ENCODE measurements at regions not wholly inside any gene's neighbourhood (a gene's known extent, or its start where the extent isn't known, plus 50 kb on each side); places are given as distances from the start of the nearest gene placed in this dataset.

DNA sequence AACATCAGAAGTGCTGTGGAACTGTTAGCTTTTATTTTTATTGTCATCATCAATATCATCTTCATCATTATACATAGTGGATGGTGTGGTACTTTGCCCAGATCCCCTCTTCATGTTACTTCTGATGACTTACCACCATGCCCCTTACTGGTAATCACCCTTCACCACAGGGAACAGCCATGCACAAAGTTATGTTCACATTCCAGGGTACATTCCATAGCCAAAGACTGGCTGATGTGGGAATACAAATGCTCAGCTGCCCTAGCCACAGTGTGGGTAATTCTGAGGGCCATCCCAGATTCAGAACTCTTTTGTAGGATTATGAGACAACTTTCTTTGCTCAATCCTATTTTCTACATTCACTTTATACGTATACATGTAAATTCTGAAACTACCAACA lies 691.3 kb upstream of the CXADR start:
- H2BK12ac ChIP-seq (ENCODE audit: low read length): no peak overlapping the region
- no peak overlapping the region for H4K91ac ChIP-seq (ENCODE audit: low read depth, low read length)
- H2BK5ac ChIP-seq (ENCODE audit: low read depth, low read length, poor library complexity): no peak overlapping the region
- no peak overlapping the region for H3K14ac ChIP-seq (ENCODE audit: low read length)
- no peak overlapping the region for H3K27ac ChIP-seq (ENCODE audit: low read depth, low read length)
- WGBS (ENCODE audit: extremely low coverage, insufficient coverage, insufficient read length): no CpG with 5 or more reads among the region's 1 CpG
- no peak overlapping the region for H3K23ac ChIP-seq (ENCODE audit: low read length)
- H3K27me3 ChIP-seq (ENCODE audit: insufficient read depth, low read length): no peaks in the 10 kb centered on the region
- no peak overlapping the region for H3K18ac ChIP-seq (ENCODE audit: low read length)
- H3K4me3 ChIP-seq (ENCODE audit: low read depth, low read length): no peak overlapping the region
- H3K36me3 ChIP-seq (ENCODE audit: control insufficient read depth in 1 of 2, insufficient read depth in 2 of 2, low read length in 2 of 2): no peaks in the 10 kb centered on the region
- no peak overlapping the region for H4K8ac ChIP-seq (ENCODE audit: low read depth, low read length)
- no peak overlapping the region for H3K4me2 ChIP-seq (ENCODE audit: low read length)
- no peak for DNase-seq
- no peak overlapping the region for H4K12ac ChIP-seq (ENCODE audit: low read depth, low read length)
- H3K79me1 ChIP-seq (ENCODE audit: low read length): no peaks in the 10 kb centered on the region
- H3K9ac ChIP-seq (ENCODE audit: low read length): no peak overlapping the region
- H3K79me2 ChIP-seq (ENCODE audit: control insufficient read depth, insufficient read depth, low read length, poor library complexity): no peaks in the 10 kb centered on the region
- no peaks in the 10 kb centered on the region for H3K9me3 ChIP-seq (ENCODE audit: insufficient read depth, low read depth, low read length)
- no peak overlapping the region for H3K4ac ChIP-seq (ENCODE audit: low read depth, low read length)
- no peak overlapping the region for H2AFZ ChIP-seq (ENCODE audit: insufficient read depth, low read length, poor library complexity)
- no peak overlapping the region for H2AK5ac ChIP-seq (ENCODE audit: low read length)
- H2BK120ac ChIP-seq (ENCODE audit: insufficient read depth, low read length, poor library complexity): no peak overlapping the region
- H3K4me1 ChIP-seq (ENCODE audit: control insufficient read depth in 1 of 2, insufficient read depth in 2 of 2, low read length in 2 of 2): no peaks in the 10 kb centered on the region

GRCh38 chr21:16829532-16829931 lies 683.3 kb upstream of the CXADR start:
- Histone ChIP-seq H2BK120ac (ENCODE audit: insufficient read depth, low read length, poor library complexity) (no peak overlapping the region), H3K4me1 (ENCODE audit: control insufficient read depth in 1 of 2, insufficient read depth in 2 of 2, low read length in 2 of 2) (no peaks in the 10 kb centered on the region), H3K79me2 (ENCODE audit: control insufficient read depth, insufficient read depth, low read length, poor library complexity) (no peaks in the 10 kb centered on the region), H3K79me1 (ENCODE audit: low read length) (no peaks in the 10 kb centered on the region), H2AFZ (ENCODE audit: insufficient read depth, low read length, poor library complexity) (no peak overlapping the region), H3K4ac (ENCODE audit: low read depth, low read length) (no peak overlapping the region), H2BK5ac (ENCODE audit: low read depth, low read length, poor library complexity) (no peak overlapping the region), H3K36me3 (ENCODE audit: control insufficient read depth in 1 of 2, insufficient read depth in 2 of 2, low read length in 2 of 2) (no peaks in the 10 kb centered on the region), H4K91ac (ENCODE audit: low read depth, low read length) (no peak overlapping the region), H3K4me3 (ENCODE audit: low read depth, low read length) (no peak overlapping the region), H4K12ac (ENCODE audit: low read depth, low read length) (no peak overlapping the region), H3K9me3 (ENCODE audit: insufficient read depth, low read depth, low read length) (no peaks in the 10 kb centered on the region), H3K9ac (ENCODE audit: low read length) (no peak overlapping the region), H4K8ac (ENCODE audit: low read depth, low read length) (no peak overlapping the region), H3K23ac (ENCODE audit: low read length) (no peak overlapping the region), H3K14ac (ENCODE audit: low read length) (no peak overlapping the region), H2AK5ac (ENCODE audit: low read length) (no peak overlapping the region), H3K27ac (ENCODE audit: low read depth, low read length) (no peak overlapping the region), H3K4me2 (ENCODE audit: low read length) (no peak overlapping the region), H3K27me3 (ENCODE audit: insufficient read depth, low read length) (no peaks in the 10 kb centered on the region), H3K18ac (ENCODE audit: low read length) (no peak overlapping the region), H2BK12ac (ENCODE audit: low read length) (no peak overlapping the region)
- no CpG with 5 or more reads among the region's 3 CpGs for WGBS (ENCODE audit: extremely low coverage, insufficient coverage, insufficient read length)
- DNase-seq: peak in 1 of 2 donors; percentile 9

DNA sequence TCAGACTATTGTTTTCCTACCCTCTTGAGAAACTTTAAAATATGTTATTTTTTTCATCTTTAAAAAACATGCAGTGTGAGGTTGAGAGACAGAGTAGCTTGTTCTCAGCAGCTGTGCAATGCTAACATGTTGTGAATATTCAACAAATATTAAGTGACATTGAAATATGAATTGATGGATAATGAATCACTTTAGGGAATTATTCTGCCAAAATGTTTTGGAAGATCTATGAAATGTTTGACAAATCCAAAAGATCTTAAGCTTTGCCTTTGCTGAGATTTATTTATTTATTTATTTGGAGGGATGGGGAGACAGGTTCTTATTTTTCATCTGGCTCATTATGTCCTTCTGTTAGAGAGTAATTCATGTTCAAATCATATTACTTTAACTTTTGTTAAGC lies 680.1 kb upstream of the CXADR start:
- Histone ChIP-seq H4K8ac (ENCODE audit: low read depth, low read length) (no peak overlapping the region), H4K91ac (ENCODE audit: low read depth, low read length) (no peak overlapping the region), H3K27me3 (ENCODE audit: insufficient read depth, low read length) (no peaks in the 10 kb centered on the region), H2AK5ac (ENCODE audit: low read length) (no peak overlapping the region), H4K12ac (ENCODE audit: low read depth, low read length) (no peak overlapping the region), H2BK120ac (ENCODE audit: insufficient read depth, low read length, poor library complexity) (no peak overlapping the region), H3K4ac (ENCODE audit: low read depth, low read length) (no peak overlapping the region), H3K9ac (ENCODE audit: low read length) (no peak overlapping the region), H3K79me2 (ENCODE audit: control insufficient read depth, insufficient read depth, low read length, poor library complexity) (no peaks in the 10 kb centered on the region), H2AFZ (ENCODE audit: insufficient read depth, low read length, poor library complexity) (no peak overlapping the region), H2BK12ac (ENCODE audit: low read length) (no peak overlapping the region), H3K9me3 (ENCODE audit: insufficient read depth, low read depth, low read length) (no peaks in the 10 kb centered on the region), H2BK5ac (ENCODE audit: low read depth, low read length, poor library complexity) (no peak overlapping the region), H3K4me3 (ENCODE audit: low read depth, low read length) (no peak overlapping the region), H3K79me1 (ENCODE audit: low read length) (no peaks in the 10 kb centered on the region), H3K23ac (ENCODE audit: low read length) (no peak overlapping the region), H3K4me2 (ENCODE audit: low read length) (no peak overlapping the region), H3K27ac (ENCODE audit: low read depth, low read length) (no peak overlapping the region), H3K14ac (ENCODE audit: low read length) (no peak overlapping the region), H3K4me1 (ENCODE audit: control insufficient read depth in 1 of 2, insufficient read depth in 2 of 2, low read length in 2 of 2) (no peaks in the 10 kb centered on the region), H3K36me3 (ENCODE audit: control insufficient read depth in 1 of 2, insufficient read depth in 2 of 2, low read length in 2 of 2) (no peaks in the 10 kb centered on the region), H3K18ac (ENCODE audit: low read length) (no peak overlapping the region)
- DNase-seq: no peak

DNA sequence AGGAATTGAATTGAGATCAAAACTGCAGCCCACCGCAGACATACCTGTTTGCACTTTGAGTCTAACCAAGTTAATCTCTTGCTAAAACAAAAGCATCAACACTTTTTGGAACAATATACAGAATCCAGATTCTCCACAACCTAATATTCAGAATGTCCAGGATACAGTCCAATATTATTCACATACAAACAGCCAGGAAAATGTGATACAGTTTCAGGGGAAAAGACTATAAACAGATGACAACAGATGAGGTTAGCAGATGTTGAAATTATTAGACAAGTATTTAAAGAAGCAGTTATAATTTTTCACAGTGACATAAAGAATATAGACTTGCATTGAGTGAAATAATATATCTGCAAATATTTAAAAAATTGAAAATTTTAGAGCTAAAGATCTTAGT lies 678.1 kb upstream of the CXADR start:
- H3K36me3 ChIP-seq (ENCODE audit: control insufficient read depth in 1 of 2, insufficient read depth in 2 of 2, low read length in 2 of 2): no peaks in the 10 kb centered on the region

GRCh38 chr21:16837321-16837720 lies 675.5 kb upstream of the CXADR start:
- no peak overlapping the region for H3K4ac ChIP-seq (ENCODE audit: low read depth, low read length)
- H2BK5ac ChIP-seq (ENCODE audit: low read depth, low read length, poor library complexity): no peak overlapping the region
- no peaks in the 10 kb centered on the region for H3K79me1 ChIP-seq (ENCODE audit: low read length)
- no peaks in the 10 kb centered on the region for H3K4me1 ChIP-seq (ENCODE audit: control insufficient read depth in 1 of 2, insufficient read depth in 2 of 2, low read length in 2 of 2)
- no peak overlapping the region for H3K18ac ChIP-seq (ENCODE audit: low read length)
- no peak overlapping the region for H2BK120ac ChIP-seq (ENCODE audit: insufficient read depth, low read length, poor library complexity)
- H2AK5ac ChIP-seq (ENCODE audit: low read length): no peak overlapping the region
- H3K36me3 ChIP-seq (ENCODE audit: control insufficient read depth in 1 of 2, insufficient read depth in 2 of 2, low read length in 2 of 2): no peaks in the 10 kb centered on the region
- H2AFZ ChIP-seq (ENCODE audit: insufficient read depth, low read length, poor library complexity): no peak overlapping the region
- H3K27ac ChIP-seq (ENCODE audit: low read depth, low read length): no peak overlapping the region
- H3K27me3 ChIP-seq (ENCODE audit: insufficient read depth, low read length): no peaks in the 10 kb centered on the region
- no peaks in the 10 kb centered on the region for H3K9me3 ChIP-seq (ENCODE audit: insufficient read depth, low read depth, low read length)
- no peak overlapping the region for H4K91ac ChIP-seq (ENCODE audit: low read depth, low read length)
- no peak overlapping the region for H4K12ac ChIP-seq (ENCODE audit: low read depth, low read length)
- no peak overlapping the region for H3K14ac ChIP-seq (ENCODE audit: low read length)
- no peak overlapping the region for H2BK12ac ChIP-seq (ENCODE audit: low read length)
- no peak overlapping the region for H3K4me3 ChIP-seq (ENCODE audit: low read depth, low read length)
- no peak overlapping the region for H3K23ac ChIP-seq (ENCODE audit: low read length)
- no peaks in the 10 kb centered on the region for H3K79me2 ChIP-seq (ENCODE audit: control insufficient read depth, insufficient read depth, low read length, poor library complexity)
- H3K9ac ChIP-seq (ENCODE audit: low read length): no peak overlapping the region
- H4K8ac ChIP-seq (ENCODE audit: low read depth, low read length): no peak overlapping the region
- DNase-seq: no peak
- no peak overlapping the region for H3K4me2 ChIP-seq (ENCODE audit: low read length)

More for the DNA sequence above, 678.1 kb upstream of the CXADR start:
- no peak for DNase-seq
- Histone ChIP-seq H3K9me3 (ENCODE audit: insufficient read depth, low read depth, low read length) (no peaks in the 10 kb centered on the region), H3K4me3 (ENCODE audit: low read depth, low read length) (no peak overlapping the region), H4K91ac (ENCODE audit: low read depth, low read length) (no peak overlapping the region), H3K18ac (ENCODE audit: low read length) (no peak overlapping the region), H2AK5ac (ENCODE audit: low read length) (no peak overlapping the region), H3K27ac (ENCODE audit: low read depth, low read length) (no peak overlapping the region), H2BK12ac (ENCODE audit: low read length) (no peak overlapping the region), H3K79me1 (ENCODE audit: low read length) (no peaks in the 10 kb centered on the region), H4K12ac (ENCODE audit: low read depth, low read length) (no peak overlapping the region), H3K4me1 (ENCODE audit: control insufficient read depth in 1 of 2, insufficient read depth in 2 of 2, low read length in 2 of 2) (no peaks in the 10 kb centered on the region), H3K14ac (ENCODE audit: low read length) (no peak overlapping the region), H2BK5ac (ENCODE audit: low read depth, low read length, poor library complexity) (no peak overlapping the region), H3K4me2 (ENCODE audit: low read length) (no peak overlapping the region), H2BK120ac (ENCODE audit: insufficient read depth, low read length, poor library complexity) (no peak overlapping the region), H3K27me3 (ENCODE audit: insufficient read depth, low read length) (no peaks in the 10 kb centered on the region), H3K9ac (ENCODE audit: low read length) (no peak overlapping the region), H3K23ac (ENCODE audit: low read length) (no peak overlapping the region), H2AFZ (ENCODE audit: insufficient read depth, low read length, poor library complexity) (no peak overlapping the region), H4K8ac (ENCODE audit: low read depth, low read length) (no peak overlapping the region), H3K4ac (ENCODE audit: low read depth, low read length) (no peak overlapping the region), H3K79me2 (ENCODE audit: control insufficient read depth, insufficient read depth, low read length, poor library complexity) (no peaks in the 10 kb centered on the region)
- no CpG with 5 or more reads among the region's 1 CpG for WGBS (ENCODE audit: extremely low coverage, insufficient coverage, insufficient read length)
